RWPE1 (cell line): ENCODE measurements at regions not wholly inside any gene's neighbourhood (a gene's known extent, or its start where the extent isn't known, plus 50 kb on each side); places are given as distances from the start of the nearest gene placed in this dataset.

Experiments
- CTCF ChIA-PET: fragments of 350-600 bp; sonication (Branson Sonifier 250); formaldehyde crosslinking; extraction: SDS; loops from one replicate; lab custom pipeline; 2021; lab: Yijun Ruan, JAX
- POLR2A ChIA-PET: fragments of 400-600 bp; formaldehyde crosslinking; extraction: SDS; loops from one replicate; lab custom pipeline; 2020; ENCODE audit warnings: antibody characterized with exemption; ENCODE audit not compliant: low non-redundant PET; lab: Yijun Ruan, JAX
- DNase-seq: peaks from one replicate; pipeline ENCODE4 v3.0.0; 2012; ENCODE audit warnings: low spot score
- H3K27ac ChIP-seq: fragments of 450-650 bp; 2 replicates; pipeline ENCODE4 v1.5.1; 2017
- TF ChIP-seq, protein P1 (sequence below): fragments of 450-650 bp; conservative IDR thresholded peaks from 2 replicates; pipeline ENCODE4 v1.5.1; 2017; ENCODE audit warnings: low read depth, mild to moderate bottlenecking

DNA sequence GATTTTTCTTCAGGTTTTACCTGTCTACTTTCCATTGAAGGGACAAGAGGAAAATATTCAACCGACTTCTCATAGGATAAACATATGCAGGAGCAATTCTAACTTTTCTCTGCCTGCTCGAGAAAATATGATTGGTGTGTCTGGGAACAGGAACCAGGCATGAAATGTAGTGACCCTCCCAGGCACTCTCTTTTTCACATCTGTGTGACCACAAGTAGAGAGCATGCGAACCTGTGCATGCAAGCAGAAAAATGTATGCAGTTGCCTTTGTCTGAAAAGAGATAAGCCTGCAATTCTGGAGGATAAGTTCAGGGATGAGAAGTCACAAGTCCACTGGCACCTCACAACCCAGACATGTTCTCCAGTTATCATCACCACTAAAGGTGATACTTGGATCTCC, 583.5 kb upstream of the FAT3 start:
- ChIA-PET POLR2A (no interaction called here), CTCF (no interaction called here)
- TF ChIP-seq, protein P1, sequence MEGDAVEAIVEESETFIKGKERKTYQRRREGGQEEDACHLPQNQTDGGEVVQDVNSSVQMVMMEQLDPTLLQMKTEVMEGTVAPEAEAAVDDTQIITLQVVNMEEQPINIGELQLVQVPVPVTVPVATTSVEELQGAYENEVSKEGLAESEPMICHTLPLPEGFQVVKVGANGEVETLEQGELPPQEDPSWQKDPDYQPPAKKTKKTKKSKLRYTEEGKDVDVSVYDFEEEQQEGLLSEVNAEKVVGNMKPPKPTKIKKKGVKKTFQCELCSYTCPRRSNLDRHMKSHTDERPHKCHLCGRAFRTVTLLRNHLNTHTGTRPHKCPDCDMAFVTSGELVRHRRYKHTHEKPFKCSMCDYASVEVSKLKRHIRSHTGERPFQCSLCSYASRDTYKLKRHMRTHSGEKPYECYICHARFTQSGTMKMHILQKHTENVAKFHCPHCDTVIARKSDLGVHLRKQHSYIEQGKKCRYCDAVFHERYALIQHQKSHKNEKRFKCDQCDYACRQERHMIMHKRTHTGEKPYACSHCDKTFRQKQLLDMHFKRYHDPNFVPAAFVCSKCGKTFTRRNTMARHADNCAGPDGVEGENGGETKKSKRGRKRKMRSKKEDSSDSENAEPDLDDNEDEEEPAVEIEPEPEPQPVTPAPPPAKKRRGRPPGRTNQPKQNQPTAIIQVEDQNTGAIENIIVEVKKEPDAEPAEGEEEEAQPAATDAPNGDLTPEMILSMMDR = no peak
- no peak for DNase-seq
- H3K27ac ChIP-seq = no peak overlapping the region

DNA sequence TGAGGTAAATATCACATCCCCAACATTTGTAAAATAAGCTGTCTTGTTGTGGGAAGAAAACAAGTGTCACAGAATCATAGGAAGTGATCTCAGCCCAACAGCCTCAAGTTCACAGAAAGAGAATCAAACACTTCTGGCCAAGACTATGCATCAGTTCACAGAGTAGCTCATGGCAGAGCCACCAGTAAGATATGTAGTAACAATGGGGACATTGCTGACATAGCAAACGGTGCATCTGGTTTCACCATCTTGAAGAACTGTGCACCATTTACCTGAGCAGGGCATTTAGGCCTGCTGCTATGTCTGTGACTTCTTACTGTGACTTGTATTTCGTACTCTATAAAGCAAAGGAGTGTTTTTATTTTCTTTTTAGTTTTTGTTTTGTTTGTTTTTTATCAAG, 585.3 kb upstream of the FAT3 start:
- H3K27ac ChIP-seq = no peak overlapping the region
- TF ChIP-seq, protein P1 = no peak
- POLR2A ChIA-PET = no interaction called here
- no peak for DNase-seq
- CTCF ChIA-PET = no interaction called here

DNA sequence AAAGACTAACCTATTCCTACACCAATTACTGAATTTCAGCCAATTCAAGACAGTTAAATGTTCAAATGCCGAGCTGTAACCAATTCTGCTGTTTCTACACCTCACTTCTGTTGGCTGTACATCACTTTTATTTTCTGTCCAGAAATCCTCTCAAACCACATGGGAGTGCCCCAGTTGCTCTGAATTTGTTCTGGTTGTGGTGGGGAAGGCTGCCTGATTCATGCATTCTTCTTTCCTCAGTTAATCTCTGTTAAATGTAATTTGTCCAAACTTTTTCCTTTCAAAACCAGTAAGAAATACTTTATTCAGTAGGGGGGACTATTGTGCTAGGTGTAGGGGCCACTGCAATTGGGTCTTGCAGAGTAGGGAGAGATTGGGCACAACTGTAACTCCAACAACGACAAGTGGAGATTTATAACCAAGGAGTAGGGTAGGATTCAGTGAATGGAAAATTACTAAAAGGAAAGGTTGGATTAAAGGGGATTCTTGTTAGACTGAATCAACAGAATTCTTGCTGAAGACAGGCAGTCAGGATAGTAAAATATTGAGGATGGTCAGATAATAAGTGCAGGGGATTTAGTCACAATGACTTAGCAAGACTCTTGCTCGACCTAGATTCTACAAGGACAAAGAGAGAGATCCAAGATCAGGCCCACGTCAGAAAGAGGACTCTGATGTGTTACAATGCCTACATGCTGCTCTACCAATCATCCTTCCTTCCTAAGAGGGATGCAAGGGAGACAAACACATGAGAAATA, 593.5 kb upstream of the FAT3 start:
- ChIA-PET CTCF (no interaction called here), POLR2A (no interaction called here)
- H3K27ac ChIP-seq = no peak overlapping the region
- TF ChIP-seq, protein P1 = no peak
- DNase-seq = no peak

DNA sequence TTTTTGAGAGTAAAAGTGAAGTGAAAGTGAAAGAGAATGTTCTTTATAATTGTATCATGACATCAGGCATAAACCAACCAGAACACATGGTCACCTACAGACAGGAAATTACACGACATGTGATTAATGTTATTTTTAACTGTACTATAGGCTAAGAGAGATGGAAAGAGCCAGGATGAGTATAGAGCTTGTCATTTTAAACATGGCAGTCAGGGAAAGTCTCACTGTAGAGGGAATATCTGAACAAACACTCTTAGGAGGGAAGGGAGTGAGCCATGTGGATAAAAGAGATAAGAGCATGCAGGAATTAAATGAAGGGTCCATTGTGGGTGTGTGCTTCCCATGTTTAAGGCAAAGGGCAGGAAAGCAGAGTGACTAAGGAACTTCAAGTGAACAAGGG, 599.1 kb upstream of the FAT3 start:
- ChIA-PET CTCF (no interaction called here), POLR2A (no interaction called here)
- TF ChIP-seq, protein P1 = no peak
- H3K27ac ChIP-seq = no peak overlapping the region
- DNase-seq = no peak

DNA sequence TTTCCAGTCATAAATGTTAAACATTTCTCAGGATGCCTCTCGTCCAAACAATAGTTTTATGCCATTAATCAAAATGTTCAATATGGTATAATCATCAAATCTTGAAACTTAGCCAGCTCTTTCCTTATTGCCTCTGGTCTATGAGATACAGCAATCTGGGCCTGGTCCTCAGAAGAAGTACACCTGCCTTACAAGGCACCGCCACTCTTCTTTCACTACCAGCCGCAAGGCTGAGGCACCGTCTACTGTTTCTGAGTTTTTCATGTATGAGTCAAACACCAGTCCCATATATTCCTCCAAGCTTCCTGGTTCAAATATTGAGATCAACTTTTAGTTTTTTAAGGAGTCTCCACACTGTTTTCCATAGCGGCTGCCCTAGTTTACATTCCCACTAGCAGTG, 600.6 kb upstream of the FAT3 start:
- ChIA-PET POLR2A (no interaction called here), CTCF (interaction anchor here (0.6 kb wide), 1 partner anchor 1289 kb away, joined by 3 read pairs; no protein-coding TSS in a partner anchor)
- DNase-seq = no peak
- H3K27ac ChIP-seq = no peak overlapping the region
- TF ChIP-seq, protein P1 = no peak

DNA sequence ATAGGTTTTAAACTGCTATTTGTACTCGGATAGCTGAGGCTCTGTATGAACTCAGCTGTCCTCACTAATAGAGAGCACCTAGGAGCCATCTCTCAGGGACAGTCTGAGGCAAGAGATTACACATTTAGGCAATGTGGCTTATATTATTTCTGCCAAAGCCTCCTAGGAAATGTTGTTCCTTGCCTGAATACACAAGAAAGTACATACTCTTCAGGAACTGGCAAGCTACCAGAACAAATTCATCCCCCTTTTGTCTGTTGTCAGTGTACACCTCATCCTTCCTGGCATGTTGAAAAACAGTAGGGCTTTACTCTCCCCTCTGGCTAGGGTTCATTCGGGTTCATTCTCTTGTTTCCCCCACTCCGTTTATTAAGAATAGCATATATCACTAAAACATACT, 615.9 kb upstream of the FAT3 start:
- no peak for DNase-seq
- H3K27ac ChIP-seq = no peak overlapping the region
- ChIA-PET POLR2A (no interaction called here), CTCF (interaction anchor here (0.6 to 0.9 kb wide), 2 partner anchors 8 to 15 kb away, joined by 3 to 4 read pairs; no protein-coding TSS in a partner anchor)
- TF ChIP-seq, protein P1 = no peak
